Activated CD8-positive, alpha-beta memory T cell treated with anti-CD3 and anti-CD28 coated beads, Interleukin-2, amount 50 U/mL, for 4 hours (primary cell): ENCODE measurements at regions not wholly inside any gene's neighbourhood (a gene's known extent, or its start where the extent isn't known, plus 50 kb on each side); places are given as distances from the start of the nearest gene placed in this dataset.

Source experiments
- DNase-seq: peaks from one replicate; pipeline ENCODE4 v3.0.0-alpha.2; 2020

DNA sequence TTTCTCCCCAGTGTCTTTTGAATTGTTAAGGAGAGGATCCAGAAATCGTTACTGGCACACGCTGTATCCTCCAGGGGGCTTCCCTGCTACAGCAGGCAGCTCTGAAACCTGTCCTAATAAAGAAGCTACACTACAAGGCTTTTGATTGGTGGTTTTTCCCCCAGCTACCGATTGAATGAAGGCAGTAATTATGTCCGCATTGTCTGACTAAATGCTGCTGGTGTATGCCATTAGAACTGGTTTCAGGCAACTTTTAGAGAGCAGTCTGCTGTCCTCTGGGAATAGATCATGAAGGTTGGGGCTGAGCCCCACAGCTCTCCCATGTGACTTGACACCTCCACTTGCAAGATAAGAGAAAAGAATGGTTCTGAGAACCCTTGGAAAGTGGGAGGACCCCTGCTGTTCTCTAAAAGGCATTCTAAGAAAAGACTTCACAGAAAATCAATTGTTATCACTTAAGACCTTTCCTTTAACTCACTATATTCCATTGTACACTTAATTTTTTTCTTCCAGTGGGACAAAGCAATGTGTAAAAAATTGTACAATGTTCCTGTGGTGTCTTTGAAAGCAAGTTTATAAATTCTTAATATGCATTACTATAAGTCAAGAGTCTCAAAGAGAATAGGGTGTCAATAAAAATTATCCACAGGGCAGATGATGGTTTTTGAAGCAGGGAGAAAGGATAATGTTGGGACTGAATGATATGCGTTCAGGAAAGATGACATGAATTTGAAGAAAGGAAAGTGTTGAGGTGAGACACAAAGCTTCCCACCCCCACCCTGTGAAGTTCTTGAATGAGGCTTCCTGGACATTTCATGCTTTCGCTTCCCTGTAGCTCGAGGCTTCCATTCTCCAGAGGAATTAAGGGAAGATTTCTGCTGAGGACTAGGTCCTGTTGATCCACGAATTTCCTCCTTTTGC is 53.0 kb upstream of the DAZL start:
- DNase-seq, result no peak

- DNase-seq, result no peak
Observed at GRCh38 chr3:16658925-16659793, 53.9 kb upstream of the DAZL start.

GRCh38 chr3:16663854-16664712 is 58.9 kb upstream of the DAZL start:
- DNase-seq, result no peak

GRCh38 chr3:16665282-16665741 is 60.1 kb upstream of the DAZL start:
- no peak for DNase-seq

DNA sequence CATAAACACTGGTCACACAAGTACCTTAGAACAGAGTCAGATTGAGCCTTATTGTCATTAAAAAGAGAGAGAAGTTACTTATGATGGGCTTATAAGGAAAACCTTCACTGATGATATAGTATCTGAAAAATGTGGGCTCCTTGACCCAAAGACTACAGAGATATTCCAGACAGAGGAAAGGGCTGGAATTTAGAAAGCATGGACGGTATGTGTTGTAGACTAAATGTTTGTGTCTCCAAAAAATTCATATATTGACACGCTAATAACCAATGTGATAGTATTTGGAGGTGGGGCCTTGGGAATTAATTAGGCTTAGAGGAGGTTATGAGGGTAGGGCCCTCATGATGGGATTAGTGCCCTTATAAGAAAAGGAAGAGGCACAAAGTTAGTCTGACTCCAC is 61.0 kb upstream of the DAZL start:
- DNase-seq, result no peak

- DNase-seq, result no peak
Observed at GRCh38 chr3:16667633-16668032, 62.4 kb upstream of the DAZL start.

- no peak for DNase-seq
Observed at GRCh38 chr3:16668776-16669545, 63.7 kb upstream of the DAZL start.

DNA sequence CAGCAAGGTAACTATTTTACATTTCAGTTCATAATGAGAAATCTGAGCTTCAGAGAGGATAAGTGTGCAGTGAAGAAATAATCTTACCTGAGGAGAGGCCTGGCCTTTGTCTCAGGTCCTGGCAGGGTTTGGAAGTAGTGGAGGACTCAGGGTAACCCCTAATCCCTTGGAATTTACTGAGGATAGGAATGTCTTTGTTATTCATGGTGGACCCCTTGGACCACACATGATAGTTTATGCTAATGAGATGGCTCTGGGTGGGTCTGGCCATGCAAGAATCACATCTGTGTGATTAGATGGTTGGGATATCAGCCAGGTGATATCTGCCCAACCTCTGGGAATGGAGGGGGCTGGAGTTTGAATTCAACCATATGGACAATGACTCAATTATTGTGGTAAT is 65.0 kb upstream of the DAZL start:
- no peak for DNase-seq

- no peak for DNase-seq
Observed at GRCh38 chr3:16671690-16672089, 66.5 kb upstream of the DAZL start.

- no peak for DNase-seq
Observed at GRCh38 chr3:16673530-16673929, 68.3 kb upstream of the DAZL start.

DNA sequence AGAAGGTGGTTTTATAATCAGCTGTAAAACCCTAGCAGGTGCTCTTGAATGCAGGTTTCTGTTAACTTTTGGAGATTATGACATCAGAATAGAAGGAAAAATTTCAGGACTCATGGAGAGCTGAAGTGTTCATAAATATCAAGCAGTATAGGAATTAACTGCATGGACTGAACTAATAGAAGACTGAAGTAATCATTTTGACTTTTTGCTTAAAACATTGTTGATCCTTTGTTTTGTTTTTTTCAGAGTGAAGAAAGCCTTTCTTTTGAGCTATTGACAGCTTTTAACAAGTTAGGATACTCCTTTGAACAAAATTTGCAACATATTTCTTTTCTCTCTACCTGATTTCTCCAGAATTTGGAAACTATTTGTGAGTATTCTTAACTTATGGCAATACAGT is 70.6 kb upstream of the DAZL start:
- DNase-seq, result no peak

DNA sequence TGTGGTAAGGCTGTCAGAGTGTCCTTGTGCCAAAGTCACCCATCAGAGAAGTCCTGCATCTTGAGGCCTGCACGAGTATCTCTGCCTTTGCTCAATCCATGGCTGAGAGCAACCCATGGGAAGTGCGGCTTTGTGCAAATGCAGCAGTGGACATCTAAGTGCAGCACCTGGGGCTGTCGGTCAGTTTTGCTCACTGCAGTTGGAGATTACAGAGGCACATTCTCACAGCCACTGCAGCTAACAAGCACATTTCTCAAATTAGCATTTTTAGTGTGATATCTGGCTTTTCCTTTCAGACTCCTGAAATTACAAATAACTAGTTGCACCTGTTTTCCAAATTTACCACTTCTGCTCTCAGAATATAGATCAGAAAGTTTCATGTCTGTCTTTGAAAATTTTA is 81.5 kb upstream of the DAZL start:
- DNase-seq, result no peak

- no peak for DNase-seq
Observed at GRCh38 chr3:16687221-16687620, 82.0 kb upstream of the DAZL start.

GRCh38 chr3:16692486-16693344 is 87.5 kb upstream of the DAZL start:
- DNase-seq, result no peak

- no peak for DNase-seq
Observed at GRCh38 chr3:16693820-16694219, 88.6 kb upstream of the DAZL start.

DNA sequence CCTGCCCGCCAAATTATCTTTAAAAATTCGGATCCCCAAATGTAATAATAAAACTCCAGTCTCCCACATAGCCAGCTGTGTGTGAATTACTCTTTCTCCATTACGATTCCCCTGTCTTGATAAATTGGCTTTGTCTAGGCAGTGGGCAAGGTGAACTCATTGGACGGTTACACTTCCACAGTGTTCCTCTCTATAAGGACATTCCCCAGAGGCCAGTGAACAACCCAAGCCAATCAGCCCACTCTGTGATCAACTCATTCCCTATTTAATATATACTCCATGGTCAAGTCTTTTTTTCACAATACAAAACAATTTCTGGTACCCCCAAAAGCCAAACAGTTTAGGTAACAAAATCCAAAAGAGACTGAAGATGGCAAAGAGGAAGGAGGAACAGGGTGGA is 90.5 kb upstream of the DAZL start:
- DNase-seq, result no peak

GRCh38 chr3:16697443-16698147 is 92.4 kb upstream of the DAZL start:
- no peak for DNase-seq

- DNase-seq, result no peak
Observed at GRCh38 chr3:16700651-16701050, 95.4 kb upstream of the DAZL start.

- DNase-seq, result no peak
Observed at GRCh38 chr3:16704941-16705340, 99.7 kb upstream of the DAZL start.

GRCh38 chr3:16707260-16707659 is 102.0 kb upstream of the DAZL start:
- no peak for DNase-seq
